Muscle of arm (tissue), 1 donor: ENCODE measurements at regions not wholly inside any gene's neighbourhood (a gene's known extent, or its start where the extent isn't known, plus 50 kb on each side); places are given as distances from the start of the nearest gene placed in this dataset.

ENCODE experiments used
- DNase-seq: peaks from one replicate; pipeline ENCODE4 v3.0.0-alpha.2; 2013

DNA sequence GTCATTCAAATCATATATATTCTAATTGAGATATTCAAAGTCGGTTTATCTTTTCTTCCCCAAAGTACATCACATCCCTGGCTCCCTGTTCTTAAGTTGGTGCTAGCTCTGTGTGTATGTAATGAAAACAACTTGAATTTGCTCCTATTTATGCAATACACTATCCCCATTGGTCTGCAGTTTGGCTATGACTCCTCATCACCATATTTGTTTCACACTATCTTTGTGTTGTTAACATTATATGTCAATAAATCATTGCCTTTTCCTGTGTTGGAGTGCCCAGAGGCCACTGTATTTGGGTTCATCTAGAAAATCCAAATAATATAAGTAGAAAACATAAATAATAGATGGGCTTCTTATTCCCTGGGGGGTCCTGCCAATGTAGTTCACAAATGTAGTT is 306.6 kb upstream of the TENM4 start:
- no peak for DNase-seq

DNA sequence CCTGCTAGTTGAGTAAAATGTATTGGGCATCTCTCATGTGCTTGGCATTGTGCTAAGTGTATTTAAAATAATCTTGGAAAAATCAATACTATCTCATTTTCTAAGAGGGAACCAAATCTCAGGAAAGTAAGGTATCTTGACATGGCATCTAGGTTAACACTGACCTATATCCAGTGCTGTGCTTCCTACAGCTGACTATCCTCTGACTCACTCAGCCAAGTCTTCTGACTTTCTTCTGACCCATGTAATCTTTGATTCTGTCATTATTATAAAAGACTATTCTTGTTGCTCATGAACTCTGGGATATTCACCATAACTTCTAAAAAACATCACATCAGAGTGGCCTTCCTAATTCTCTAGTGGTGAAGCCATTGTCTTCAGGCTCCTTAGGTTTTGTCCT is 304.1 kb upstream of the TENM4 start:
- DNase-seq, result no peak

DNA sequence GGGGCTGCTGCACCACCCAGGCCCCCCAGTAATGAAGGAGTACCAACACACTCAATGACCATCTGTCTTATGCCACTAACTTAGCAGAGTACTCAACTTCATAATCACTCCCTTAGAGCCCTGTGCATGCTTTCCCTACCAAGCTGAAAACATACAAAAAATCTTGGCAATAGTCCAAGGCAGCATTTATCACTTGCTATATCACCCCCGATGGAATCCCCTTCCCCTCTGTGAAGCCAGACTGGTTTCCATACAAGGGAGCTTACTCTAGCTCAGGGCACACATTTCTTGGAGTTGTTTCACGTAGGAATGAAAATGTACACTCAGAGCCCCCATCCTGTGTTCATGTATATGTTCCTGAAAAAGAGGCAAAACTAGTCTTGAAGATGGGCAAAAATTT is 301.3 kb upstream of the TENM4 start:
- DNase-seq, result no peak

DNA sequence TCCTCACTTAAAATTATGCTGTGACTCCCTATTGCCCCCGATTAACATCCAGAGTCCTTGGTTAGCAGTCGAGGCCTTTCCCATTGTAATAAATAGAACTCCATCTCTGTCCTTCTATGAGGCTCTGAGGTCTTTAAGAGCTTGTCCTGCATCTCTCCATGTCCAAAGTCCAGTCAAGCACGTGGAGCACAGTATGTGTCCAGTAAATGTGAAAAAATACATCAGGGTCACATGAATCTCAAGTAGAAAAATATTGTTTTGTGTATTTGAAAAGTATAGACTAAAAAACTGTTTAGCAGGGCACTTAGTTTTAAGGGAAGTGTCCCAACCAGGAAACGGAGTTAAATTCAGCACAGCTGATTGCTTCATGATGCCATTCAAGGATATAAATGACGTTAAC is 298.8 kb upstream of the TENM4 start:
- DNase-seq, result no peak

DNA sequence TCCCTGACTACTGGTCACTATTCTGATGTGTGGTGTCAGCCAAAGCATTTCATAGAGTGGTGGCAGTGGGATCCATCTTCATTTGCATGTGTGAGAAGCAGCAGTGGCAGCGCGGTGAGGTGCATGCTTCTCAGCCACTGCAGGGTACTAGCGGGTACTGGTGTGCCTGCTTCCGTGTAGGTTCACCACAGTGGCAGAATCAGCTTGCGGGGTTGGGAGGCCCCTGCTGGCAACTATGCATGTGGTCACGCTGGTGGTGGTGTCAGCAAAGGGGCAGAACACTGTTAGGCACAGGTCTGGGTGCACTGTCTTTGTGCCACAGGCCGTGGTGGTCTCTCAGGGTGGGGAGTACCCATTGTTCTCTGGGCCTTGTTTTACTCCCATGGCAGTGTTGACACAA is 286.4 kb upstream of the TENM4 start:
- DNase-seq, result no peak

DNA sequence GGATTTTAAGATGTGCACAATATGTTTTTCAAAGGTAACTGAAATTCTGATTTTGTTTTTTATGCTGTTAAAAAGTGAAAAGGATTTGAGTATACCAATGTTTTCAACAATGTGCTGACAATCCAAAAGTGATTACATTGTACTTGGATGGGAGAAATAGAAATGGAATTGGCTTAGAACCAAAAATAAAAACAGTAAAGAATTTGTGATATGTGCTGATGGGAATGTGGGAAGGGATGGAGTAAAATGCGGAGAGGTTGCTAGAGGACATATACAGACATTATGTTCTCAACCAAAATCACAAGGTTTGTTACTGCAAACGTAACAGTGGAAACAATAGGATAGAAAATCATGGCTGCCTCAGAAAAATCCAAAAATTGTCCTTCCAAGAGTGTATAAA is 279.3 kb upstream of the TENM4 start:
- no peak for DNase-seq

DNA sequence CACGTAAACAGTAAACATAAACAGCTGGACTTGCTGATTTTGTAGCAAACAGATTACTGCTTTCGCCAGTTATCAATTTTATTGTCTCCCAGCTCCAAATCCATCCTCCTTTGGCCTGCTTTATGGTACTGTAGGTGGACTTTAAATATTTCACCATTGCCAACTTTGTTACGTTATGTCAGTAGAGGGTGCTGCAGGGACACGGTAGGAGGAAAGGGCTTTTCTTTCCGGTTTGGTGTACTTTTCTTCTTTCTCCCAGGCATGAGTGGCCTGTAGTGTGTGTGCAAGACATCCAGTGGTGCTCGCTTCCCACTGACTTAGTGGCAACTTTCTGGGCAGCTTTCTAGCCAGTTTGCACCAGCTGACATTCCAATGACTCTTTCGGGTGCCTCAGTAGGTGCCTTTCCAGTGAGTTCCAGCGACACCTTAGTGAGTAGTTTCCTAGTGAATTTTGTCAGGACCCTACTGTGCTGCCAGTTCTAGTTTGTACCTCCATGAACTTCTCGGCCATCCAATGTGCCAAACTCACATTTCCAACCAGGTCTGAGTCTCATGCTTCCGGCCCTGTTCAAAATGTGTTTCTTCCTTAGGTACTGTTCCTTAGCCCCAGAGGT is 267.6 kb upstream of the TENM4 start:
- no peak for DNase-seq

DNA sequence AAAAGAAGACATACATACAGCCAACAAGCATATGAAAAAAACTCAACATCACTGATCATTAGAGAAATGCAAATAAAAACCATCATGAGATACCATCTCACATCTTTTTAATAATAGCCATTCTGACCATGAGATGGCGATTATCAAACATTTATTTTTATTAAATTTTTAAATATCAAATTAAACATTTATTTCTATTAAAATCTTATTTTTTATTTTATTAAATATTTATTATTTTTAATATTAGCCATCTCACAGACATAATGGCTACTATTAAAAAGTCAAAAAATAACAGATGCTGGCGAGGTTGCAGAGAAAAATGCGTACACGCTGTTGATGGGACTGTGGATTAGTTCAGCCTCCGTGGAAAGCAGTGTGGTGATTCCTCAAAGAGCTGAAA is 264.8 kb upstream of the TENM4 start:
- no peak for DNase-seq

DNA sequence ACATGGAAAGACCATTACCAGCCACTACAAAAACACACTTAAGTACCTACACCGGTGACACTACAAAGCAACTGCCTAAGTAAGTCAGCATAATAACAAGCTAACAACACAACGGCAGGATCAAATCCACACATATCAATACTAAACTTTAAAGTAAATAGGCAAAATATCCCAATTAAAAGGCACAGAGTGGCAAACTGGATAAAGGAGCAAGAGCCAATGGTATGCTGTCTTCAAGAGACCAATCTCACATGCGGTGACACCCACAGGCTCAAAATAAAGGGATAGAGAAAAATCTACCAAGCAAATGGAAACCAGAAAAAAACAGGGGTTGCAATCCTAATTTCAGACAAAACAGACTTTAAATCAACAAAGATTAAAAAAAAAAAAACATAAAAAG is 261.5 kb upstream of the TENM4 start:
- no peak for DNase-seq

DNA sequence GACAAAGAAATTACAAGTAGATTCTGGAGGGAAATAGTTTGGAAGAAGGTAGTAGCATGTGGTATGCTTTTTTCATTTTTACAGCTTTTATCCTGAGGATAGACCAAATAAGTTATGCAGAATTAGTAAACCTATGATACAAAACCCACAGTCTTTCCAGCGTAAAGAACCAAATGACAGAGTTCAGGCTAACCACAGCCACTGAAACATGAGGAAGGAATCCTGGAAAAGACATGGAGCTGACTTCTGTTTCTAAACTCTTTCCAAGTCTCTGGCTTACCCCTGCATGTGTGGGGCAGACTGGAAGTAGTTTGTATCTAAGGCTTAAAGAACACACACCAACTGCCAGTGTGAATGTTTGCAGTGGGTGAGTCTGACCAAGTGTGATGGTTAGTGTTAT is 258.4 kb upstream of the TENM4 start:
- DNase-seq, result no peak

DNA sequence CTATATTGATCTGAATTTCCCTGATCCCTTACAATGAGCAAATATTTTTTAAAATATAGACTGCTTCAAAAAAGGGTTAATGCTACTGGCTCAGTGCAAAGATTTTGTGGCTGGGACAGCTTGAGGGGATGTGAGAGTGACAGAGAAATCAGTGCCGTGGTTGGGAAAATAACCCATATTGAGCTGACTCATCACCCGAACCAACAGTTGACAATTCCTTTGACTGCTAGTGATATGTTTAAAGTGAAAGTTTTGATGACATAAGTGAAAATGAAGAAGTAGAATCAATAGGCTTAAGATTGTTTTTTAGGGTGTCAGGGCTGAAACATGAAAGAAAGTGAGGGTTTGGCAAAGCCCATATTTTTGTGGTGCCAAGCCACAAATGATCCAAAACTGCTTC is 257.1 kb upstream of the TENM4 start:
- no peak for DNase-seq

DNA sequence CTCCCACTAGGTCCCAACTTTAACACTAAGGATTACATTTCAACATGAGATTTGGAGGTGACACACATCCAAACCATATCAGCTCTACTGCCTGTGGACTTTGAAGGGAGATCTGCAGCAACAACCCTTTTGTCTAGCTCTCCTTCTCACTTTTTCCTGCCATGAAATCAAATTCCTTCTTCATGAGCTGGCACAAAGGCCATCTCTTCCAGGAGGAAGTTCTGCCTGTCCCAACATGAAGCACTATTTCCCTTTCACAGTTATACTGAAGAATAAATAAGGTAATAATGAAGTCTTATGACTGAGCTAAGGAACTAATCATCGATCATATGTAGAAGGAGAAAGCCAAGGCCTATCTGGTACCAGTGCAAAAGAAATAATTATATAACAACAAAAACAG is 253.5 kb upstream of the TENM4 start:
- DNase-seq, result no peak

DNA sequence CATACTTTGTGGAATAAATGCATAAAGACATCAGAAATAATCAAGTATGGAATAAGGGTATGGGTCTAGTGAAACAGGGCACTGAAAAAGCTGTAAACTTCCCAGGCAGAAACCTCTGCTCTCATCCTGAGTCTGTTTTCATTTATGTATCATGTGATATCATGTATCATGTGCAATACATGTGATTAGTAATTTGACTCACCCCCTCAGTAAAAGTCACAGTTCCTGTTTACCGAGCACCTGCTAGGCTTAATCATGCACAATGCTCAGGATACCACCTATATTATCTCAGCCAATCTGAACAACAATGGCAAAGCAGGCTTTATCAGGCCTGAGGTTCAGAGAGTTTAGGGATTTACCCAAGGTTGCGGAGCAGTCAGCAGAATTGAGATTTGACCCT is 250.6 kb upstream of the TENM4 start:
- DNase-seq, result no peak

DNA sequence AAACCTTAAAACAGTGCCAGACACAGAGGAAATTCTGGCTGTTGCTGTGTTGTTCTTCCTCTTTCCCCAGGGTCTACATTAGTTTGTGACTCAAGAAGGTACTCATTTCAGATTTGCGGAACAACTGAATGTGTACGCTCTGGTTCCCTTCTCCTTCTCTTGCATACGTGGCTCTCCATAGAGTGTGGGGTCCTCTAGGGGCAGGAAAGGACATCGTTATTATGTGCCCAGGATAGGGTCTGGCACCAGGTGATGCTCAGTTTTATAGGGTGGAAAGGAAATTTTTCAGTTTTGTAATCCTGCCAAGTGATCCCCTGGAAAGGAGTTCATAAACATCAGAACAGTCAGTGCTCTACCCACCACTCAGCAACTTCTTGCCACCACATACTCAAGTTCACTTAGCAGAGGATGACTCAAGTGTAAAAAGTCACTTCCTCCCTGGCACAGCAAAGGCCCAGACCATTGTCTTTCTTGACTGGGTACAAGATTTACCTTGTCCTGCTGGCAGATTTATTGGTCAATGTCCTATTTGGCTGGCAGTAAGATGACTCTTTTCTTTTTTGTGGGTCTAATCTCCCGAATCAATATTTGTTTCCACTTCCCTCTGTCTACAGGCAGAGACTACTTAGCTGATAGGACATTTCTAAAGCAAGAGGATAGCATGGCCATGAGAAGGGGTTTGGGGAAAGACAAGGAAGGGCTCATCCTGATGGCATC is 246.0 kb upstream of the TENM4 start:
- no peak for DNase-seq

DNA sequence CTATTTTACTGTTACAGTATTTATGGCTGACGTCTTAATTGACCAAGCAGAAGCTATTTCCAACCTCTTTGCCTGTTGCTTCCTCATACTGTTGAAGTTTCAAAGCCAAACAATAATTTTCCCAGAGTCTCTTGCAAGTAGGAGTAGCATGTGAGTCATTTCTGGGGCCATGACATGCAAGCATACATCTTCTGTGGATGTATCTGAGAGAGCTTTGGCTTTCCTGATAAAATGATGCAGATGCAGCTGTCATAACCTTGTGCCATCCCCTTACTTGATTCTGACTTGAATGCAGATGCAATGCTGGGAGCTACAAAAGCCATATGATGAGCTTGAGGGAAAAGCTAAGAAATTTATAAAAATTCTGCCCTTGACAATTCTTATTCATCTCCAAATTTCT is 243.1 kb upstream of the TENM4 start:
- DNase-seq, result no peak

DNA sequence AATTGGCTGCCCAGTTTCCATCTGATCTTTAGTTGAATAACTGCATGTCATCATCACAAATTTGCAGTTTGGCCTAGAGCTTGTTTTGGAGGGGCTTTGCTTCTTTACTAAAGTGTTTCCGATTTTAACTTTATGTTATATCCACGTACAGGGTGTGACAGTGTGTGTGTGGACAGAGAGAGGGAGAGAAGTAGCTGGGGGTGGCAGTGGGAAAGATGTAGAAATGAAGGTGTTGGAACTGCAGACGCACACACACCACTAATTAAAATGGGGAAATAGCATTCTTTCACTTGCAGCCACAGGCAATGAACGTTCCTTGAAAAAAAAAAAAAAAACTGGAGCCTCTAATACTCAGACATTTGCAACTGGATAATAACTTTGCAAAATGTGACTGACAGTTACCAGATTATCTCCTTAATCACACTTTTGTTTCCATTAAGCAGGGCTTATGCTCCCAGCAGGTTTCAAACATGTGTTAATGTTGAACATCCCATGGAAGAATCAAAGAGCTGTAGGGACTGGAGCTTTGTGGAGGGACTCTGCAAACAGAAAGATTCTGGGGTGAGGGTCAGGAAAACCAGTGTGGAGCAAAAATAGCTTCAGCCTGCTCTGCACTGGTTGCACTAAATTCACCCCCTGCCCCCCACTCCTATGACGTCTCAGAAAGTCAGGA is 238.1 kb upstream of the TENM4 start:
- no peak for DNase-seq

DNA sequence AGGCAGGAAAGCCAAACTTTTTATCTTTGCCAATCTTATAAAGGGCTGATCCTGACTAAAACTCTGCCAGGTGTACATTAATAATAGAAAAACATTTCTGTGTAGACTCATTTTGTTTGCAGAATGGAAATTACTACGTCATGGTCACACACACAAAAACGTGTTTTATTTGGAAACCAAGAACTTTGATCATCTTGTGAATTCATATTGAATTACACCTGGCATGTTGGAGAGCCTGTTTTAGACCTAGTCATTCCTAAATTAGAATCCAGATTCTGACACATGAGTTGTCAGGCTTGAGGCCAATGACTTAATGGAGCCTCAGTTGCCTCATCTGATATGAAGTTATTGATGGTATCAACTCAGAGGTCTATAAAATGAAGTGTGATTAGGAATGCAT is 235.6 kb upstream of the TENM4 start:
- DNase-seq, result no peak

DNA sequence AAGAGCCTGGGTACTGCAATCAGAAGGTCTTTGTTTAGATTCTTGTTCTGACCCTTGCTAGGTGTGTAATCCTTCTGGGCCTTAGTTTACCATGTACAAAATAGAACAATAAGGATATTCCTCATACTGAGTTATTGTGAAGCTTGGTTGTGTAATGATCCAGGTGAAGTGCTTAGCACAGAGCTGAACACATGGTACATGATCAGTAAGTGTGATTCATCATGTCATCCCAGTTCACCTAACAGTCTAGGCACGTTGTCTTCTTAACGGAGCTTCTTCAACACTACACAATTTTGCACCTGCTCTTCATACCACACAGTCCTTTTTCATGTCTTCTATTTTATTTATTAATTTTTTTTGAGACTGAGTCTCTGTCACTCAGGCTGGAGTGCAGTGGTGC is 234.3 kb upstream of the TENM4 start:
- DNase-seq, result no peak

DNA sequence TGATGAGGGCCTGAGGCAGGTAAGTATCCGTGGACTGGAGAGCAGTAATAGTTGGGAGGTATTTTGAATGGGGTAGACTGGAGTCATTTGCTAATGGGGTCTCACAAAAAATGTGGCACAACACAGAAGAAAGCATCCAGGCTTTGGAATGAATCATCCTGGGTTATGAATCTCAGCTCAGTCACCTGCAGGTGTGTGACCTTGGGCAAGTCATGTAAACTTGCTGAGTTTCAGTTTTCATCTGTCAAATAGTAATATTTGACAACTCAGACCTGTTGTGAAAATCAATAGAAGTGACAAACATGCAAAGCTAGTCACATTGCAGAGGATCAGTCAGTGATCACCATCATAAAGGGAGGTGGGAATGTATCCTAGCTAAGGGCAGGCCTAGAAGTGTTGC is 232.0 kb upstream of the TENM4 start:
- no peak for DNase-seq

DNA sequence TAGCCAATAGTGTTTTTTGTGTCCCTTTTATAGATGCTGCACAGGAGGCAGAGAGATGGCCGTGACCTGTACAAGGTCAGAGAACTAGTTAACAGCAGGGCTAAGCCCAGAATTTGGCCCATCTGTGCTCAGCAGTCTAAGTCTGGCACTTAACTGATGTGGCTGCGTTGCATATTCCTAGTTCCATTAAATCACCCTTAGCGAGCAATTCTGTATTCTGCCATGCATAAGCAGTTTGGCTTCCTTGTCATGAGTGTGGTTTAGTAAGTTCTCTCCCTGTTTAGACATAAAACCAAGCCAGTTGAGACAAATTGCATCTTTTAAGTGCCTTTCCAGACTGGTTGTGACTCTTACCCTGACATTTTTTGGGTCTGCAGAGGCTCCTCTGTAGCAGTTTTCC is 230.6 kb upstream of the TENM4 start:
- DNase-seq, result no peak

DNA sequence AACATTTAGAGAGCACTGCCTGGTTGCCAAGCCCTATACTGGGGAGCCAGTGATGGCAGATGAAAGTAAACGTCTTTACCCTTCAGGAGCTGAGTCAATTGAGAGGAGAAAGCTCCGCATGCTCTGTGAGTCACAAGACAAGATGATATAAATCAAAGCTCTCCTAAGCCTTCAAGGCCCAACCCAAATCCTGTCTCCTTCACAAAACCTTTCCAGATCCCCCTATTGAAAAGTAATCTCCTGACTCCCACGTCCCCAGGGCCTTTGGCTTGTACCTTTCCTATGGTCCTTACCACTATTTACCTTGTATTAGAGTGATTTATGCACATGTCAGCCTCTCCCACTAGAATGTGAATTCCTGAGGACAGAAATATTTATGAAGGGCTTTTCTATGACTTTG is 230.1 kb upstream of the TENM4 start:
- no peak for DNase-seq

DNA sequence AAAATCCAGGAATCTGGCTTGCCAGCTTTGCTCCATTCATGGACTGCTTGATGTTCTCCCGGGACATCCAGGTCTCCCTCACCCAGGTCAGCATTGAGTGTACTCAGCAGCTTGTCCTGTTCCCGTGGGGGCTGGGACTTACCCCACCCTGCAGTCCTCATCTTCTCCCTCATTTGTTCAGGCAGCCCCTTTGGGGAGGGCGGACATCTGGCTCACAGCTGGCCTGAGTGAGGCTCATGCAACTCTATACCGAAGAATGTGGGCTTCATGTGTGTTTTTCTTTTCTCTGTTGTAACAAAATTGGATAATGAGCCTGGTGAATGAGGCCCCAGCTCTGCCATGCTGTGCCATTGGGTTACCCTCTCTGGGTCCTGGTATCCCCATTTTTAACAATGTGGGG is 227.7 kb upstream of the TENM4 start:
- DNase-seq, result no peak

DNA sequence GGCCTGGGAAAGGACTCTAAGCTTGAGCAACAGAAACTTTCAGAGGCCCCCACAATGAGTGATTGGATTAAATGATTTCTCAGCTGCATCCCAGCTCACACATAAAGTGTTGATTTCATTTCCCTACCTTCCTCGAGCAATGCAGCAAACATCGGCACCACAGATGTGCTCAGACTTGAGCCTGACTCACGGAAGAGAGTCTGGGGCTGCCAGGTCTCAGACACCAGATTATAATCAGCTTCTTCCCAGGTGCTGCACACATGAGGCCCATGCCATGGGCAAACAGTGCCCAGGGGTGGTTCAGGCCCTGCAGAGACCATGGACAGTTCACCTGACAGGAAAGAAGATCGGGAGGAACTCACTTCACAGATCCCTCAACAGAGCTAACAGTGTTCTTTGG is 226.6 kb upstream of the TENM4 start:
- no peak for DNase-seq

DNA sequence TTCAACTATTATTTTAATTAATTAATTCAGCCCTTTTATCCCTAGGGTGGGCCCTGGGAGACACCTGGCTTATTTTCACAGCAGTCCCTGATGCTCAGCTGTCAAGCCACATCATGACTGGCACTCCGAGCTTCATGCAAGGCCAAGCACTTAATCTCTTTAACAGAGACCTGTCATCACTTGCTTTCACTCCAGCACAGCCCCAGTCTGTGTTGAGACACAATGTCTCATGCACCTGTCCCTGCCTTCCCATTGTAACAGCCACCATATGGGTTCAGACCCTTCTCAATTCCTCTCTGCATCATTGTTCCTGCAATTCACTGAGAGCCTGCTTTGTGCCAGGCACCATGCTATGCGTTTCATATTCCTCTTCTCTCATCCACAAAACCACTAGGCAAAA is 222.2 kb upstream of the TENM4 start:
- DNase-seq, result no peak
